ENCODE measurements at regions not wholly inside any gene's neighbourhood (a gene's known extent, or its start where the extent isn't known, plus 50 kb on each side); places are given as distances from the start of the nearest gene placed in this dataset.

DNA sequence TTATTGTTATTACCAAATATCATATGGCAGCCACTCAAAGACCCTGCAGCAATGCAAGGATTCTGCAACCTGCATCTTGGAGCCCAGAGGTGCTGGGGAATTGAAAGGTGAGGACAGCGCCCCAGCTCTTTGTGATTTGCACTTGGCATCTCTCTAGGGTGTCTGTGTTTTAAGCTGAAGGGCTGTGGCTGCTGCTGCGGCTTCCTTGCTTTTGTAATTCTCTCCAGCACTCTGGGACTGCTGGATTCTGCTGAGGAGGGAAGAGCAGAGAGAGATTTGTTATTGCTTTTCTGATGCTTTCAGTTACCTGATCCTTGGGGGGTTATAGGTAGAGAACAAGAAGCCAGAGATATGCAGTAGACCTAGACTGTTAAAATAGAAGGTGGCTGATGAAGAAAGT, 562.4 kb downstream of the EBF1 start:
- H3K4me3 ChIP-seq, result no peak overlapping the region
- no peaks in the 10 kb centered on the region for H3K4me1 ChIP-seq
- H3K36me3 ChIP-seq, result no peaks in the 10 kb centered on the region
- H3K27me3 ChIP-seq, result peaks cover 5% of the 10 kb centered on the region
- no peak for TF ChIP-seq POLR2A (IDR thresholded peaks at IDR 0.05)
- no peak for TF ChIP-seq POLR2AphosphoS5 (IDR thresholded peaks at IDR 0.05)
- TF ChIP-seq, protein P1, sequence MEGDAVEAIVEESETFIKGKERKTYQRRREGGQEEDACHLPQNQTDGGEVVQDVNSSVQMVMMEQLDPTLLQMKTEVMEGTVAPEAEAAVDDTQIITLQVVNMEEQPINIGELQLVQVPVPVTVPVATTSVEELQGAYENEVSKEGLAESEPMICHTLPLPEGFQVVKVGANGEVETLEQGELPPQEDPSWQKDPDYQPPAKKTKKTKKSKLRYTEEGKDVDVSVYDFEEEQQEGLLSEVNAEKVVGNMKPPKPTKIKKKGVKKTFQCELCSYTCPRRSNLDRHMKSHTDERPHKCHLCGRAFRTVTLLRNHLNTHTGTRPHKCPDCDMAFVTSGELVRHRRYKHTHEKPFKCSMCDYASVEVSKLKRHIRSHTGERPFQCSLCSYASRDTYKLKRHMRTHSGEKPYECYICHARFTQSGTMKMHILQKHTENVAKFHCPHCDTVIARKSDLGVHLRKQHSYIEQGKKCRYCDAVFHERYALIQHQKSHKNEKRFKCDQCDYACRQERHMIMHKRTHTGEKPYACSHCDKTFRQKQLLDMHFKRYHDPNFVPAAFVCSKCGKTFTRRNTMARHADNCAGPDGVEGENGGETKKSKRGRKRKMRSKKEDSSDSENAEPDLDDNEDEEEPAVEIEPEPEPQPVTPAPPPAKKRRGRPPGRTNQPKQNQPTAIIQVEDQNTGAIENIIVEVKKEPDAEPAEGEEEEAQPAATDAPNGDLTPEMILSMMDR (IDR thresholded peaks at IDR 0.05), result no peak
- TF ChIP-seq EP300 (IDR thresholded peaks at IDR 0.05), result no peak
- no peak for DNase-seq (ENCODE audit: low spot score in 2 of 2)
- no peak overlapping the region for H3K27ac ChIP-seq
- no peaks in the 10 kb centered on the region for H3K9me3 ChIP-seq
- WGBS, result 64% methylated on average over 2 of the region's 2 CpGs

DNA sequence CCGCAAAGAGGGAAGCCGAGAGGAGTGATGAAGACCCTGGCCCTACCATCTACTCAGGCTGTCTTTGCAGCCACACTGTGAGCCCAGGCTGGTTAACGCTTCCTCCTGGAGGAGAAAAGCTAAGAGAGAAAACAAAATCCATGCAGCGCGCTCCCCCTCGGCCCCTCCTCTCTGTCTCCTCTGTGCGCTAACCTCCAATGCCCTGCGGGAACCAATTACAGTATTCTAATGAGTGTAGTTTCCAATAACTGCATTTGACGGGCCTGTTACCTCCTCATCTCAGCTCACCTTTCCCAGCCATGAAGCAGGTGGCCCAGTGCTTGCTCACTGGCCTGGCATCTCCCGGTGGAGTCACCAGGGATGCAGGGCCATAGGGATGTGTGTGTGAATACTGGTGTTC, 565.5 kb downstream of the EBF1 start:
- H3K4me1 ChIP-seq, result peaks cover 6% of the 10 kb centered on the region
- DNase-seq (ENCODE audit: low spot score in 2 of 2), result no peak

DNA sequence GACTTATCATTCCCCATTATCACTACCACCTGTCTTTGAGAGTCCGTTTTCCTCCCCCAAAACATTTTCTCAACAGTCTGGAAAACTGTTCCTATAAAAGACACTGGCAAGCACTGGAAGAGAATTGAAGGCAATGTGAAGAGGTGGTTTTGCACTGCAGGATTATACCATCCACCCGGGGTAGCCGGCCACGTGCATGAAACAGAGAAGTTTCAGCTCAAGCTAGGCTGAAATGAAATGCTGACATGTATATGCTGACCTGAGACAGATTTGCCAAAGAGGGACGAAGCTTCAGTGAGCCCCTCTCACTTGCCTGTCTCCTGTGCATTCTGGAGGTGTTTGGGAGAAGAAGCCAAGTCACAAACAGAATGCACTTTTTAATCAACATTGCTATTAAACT, 567.0 kb downstream of the EBF1 start:
- no peak overlapping the region for H3K4me3 ChIP-seq
- H3K36me3 ChIP-seq, result no peaks in the 10 kb centered on the region
- TF ChIP-seq POLR2A (IDR thresholded peaks at IDR 0.05) (no peak), EP300 (IDR thresholded peaks at IDR 0.05) (no peak), POLR2AphosphoS5 (IDR thresholded peaks at IDR 0.05) (no peak)
- TF ChIP-seq, protein P1 (IDR thresholded peaks at IDR 0.05), result no peak
- 83% methylated on average over 5 of the region's 5 CpGs for WGBS
- H3K4me1 ChIP-seq, result peaks cover 6% of the 10 kb centered on the region
- DNase-seq (ENCODE audit: low spot score in 2 of 2), result no peak
- H3K27me3 ChIP-seq, result peaks cover 5% of the 10 kb centered on the region
- H3K27ac ChIP-seq, result no peak overlapping the region
- no peaks in the 10 kb centered on the region for H3K9me3 ChIP-seq

More for the DNA sequence above, 565.5 kb downstream of the EBF1 start:
- no peaks in the 10 kb centered on the region for H3K36me3 ChIP-seq
- H3K4me3 ChIP-seq, result no peak overlapping the region
- no peak for TF ChIP-seq POLR2A (IDR thresholded peaks at IDR 0.05)
- no peak for TF ChIP-seq POLR2AphosphoS5 (IDR thresholded peaks at IDR 0.05)
- no peak for TF ChIP-seq EP300 (IDR thresholded peaks at IDR 0.05)
- H3K27me3 ChIP-seq, result peaks cover 5% of the 10 kb centered on the region
- no peak overlapping the region for H3K27ac ChIP-seq
- 72% methylated on average over 10 of the region's 10 CpGs for WGBS
- no peaks in the 10 kb centered on the region for H3K9me3 ChIP-seq

DNA sequence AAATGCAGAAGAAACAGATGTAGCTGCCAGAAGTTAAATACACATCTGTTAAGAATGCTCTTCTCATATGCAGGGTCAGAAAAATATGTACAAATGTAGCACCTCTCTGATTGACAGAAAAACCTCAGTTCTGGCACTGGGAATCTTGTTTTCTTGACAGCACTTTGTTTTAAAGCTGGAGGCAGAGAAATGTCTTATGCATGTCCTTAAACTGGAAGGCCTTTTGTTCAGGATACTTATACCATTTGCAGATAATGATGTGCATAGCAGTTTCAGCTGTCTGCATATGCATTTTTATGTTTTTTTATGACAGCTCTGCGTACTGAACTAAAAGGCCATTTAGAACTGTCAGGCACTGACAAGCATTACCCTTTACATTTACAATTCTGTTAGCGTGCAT, 567.9 kb downstream of the EBF1 start:
- Histone ChIP-seq H3K27me3 (peaks cover 5% of the 10 kb centered on the region), H3K4me3 (no peak overlapping the region), H3K36me3 (no peaks in the 10 kb centered on the region), H3K4me1 (peaks cover 6% of the 10 kb centered on the region), H3K27ac (no peak overlapping the region), H3K9me3 (no peaks in the 10 kb centered on the region)
- 85% methylated on average over 2 of the region's 2 CpGs for WGBS
- DNase-seq (ENCODE audit: low spot score in 2 of 2), result no peak
- TF ChIP-seq EP300 (IDR thresholded peaks at IDR 0.05), result no peak
- no peak for TF ChIP-seq POLR2AphosphoS5 (IDR thresholded peaks at IDR 0.05)
- TF ChIP-seq POLR2A (IDR thresholded peaks at IDR 0.05), result no peak
- TF ChIP-seq, protein P1 (IDR thresholded peaks at IDR 0.05), result no peak

DNA sequence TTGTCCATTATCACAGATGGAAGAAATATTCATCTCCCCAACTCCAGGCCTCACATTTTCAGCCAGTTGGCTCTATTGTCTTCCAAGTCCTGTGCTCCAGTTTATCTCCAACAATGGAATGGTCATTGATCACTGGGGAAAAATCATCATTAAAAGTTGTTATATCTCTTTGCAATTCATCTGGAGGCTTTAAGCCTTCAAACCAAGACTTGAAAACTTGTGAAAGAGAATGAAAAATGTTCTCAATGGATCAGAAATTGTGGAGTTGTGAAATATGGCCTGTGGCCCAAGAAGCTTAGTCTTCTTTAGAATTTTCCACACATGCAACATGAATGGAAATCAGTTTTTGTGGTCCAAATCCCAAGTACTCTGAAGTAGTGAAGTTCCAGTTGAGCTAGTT, 569.6 kb downstream of the EBF1 start:
- H3K4me3 ChIP-seq, result no peak overlapping the region
- no peaks in the 10 kb centered on the region for H3K36me3 ChIP-seq
- DNase-seq (ENCODE audit: low spot score in 2 of 2), result no peak
- H3K9me3 ChIP-seq, result no peaks in the 10 kb centered on the region
- peaks cover 6% of the 10 kb centered on the region for H3K4me1 ChIP-seq
- H3K27me3 ChIP-seq, result no peaks in the 10 kb centered on the region
- TF ChIP-seq POLR2AphosphoS5 (IDR thresholded peaks at IDR 0.05), result no peak
- no peak for TF ChIP-seq POLR2A (IDR thresholded peaks at IDR 0.05)
- TF ChIP-seq, protein P1 (IDR thresholded peaks at IDR 0.05), result no peak
- TF ChIP-seq EP300 (IDR thresholded peaks at IDR 0.05), result no peak
- no peak overlapping the region for H3K27ac ChIP-seq

DNA sequence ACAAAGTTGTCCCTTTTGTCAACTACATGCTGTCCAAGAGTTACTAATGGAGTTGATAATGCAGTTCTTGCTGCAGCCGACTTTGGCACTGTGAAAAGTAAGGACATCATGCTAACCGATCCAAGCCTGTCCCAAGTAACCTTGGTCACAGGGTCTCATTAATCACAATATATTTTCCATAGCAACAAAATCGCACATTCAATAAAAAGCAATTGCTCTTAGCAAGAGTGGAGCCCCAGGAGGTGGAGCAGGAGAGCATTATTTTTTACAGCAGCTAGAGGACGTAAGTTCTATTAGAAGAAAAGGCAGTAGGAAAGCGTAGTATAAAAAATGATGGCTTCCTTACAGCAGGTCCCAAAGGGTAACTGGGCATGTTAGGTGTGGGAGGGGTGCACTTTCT, 570.3 kb downstream of the EBF1 start:
- TF ChIP-seq, protein P1 (IDR thresholded peaks at IDR 0.05), result no peak
- no peak for TF ChIP-seq POLR2A (IDR thresholded peaks at IDR 0.05)
- no peak for TF ChIP-seq EP300 (IDR thresholded peaks at IDR 0.05)
- no peak for TF ChIP-seq POLR2AphosphoS5 (IDR thresholded peaks at IDR 0.05)
- no peaks in the 10 kb centered on the region for H3K9me3 ChIP-seq
- H3K4me3 ChIP-seq, result no peak overlapping the region
- no peaks in the 10 kb centered on the region for H3K36me3 ChIP-seq
- no peaks in the 10 kb centered on the region for H3K27me3 ChIP-seq
- no peak overlapping the region for H3K27ac ChIP-seq
- H3K4me1 ChIP-seq, result peaks cover 6% of the 10 kb centered on the region
- 88% methylated on average over 5 of the region's 5 CpGs for WGBS
- no peak for DNase-seq (ENCODE audit: low spot score in 2 of 2)
